Choroid plexus epithelial cell (primary cell): ENCODE measurements at regions not wholly inside any gene's neighbourhood (a gene's known extent, or its start where the extent isn't known, plus 50 kb on each side); places are given as distances from the start of the nearest gene placed in this dataset.
A peak's percentile ranks its signal among the peaks of the same experiment; 100 is the strongest.

Experiments used
- DNase-seq: peaks from one replicate; pipeline ENCODE4 v3.0.0-alpha.2; 2010; ENCODE audit warnings: low read depth
- H3K4me3 ChIP-seq: 2 replicates; pipeline ENCODE4 v1.5.1; 2011; ENCODE audit warnings: low read depth, mild to moderate bottlenecking, control low read depth, low read length, moderate library complexity
- TF ChIP-seq, protein P1 (sequence below): conservative IDR thresholded peaks from 2 replicates; pipeline ENCODE4 v1.5.1; 2011; ENCODE audit warnings: low read depth, mild to moderate bottlenecking, control low read depth, inconsistent platforms, low read length, moderate library complexity

DNA sequence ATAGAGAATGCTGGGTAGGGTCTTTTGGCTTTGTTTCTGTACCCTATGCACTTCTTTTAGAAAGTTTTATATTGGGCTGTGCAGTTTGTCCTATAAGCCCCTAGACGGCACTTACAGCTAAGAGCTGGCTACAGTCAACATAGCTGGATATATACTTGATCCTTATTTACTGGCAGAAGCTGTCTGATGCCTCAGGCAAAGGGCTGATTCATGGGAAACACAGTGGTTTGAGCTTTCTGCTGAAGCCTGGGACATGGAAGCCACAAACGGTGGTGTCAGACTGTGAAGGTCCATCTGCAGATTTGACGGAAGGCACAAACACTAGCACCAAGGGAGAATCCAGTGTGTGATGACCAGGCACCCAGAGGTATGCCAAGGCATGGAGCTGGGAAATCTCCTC, 608.4 kb downstream of the ANKRD50 start:
- TF ChIP-seq, protein P1, sequence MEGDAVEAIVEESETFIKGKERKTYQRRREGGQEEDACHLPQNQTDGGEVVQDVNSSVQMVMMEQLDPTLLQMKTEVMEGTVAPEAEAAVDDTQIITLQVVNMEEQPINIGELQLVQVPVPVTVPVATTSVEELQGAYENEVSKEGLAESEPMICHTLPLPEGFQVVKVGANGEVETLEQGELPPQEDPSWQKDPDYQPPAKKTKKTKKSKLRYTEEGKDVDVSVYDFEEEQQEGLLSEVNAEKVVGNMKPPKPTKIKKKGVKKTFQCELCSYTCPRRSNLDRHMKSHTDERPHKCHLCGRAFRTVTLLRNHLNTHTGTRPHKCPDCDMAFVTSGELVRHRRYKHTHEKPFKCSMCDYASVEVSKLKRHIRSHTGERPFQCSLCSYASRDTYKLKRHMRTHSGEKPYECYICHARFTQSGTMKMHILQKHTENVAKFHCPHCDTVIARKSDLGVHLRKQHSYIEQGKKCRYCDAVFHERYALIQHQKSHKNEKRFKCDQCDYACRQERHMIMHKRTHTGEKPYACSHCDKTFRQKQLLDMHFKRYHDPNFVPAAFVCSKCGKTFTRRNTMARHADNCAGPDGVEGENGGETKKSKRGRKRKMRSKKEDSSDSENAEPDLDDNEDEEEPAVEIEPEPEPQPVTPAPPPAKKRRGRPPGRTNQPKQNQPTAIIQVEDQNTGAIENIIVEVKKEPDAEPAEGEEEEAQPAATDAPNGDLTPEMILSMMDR, result no peak
- no peak overlapping the region for H3K4me3 ChIP-seq
- DNase-seq, result no peak

DNA sequence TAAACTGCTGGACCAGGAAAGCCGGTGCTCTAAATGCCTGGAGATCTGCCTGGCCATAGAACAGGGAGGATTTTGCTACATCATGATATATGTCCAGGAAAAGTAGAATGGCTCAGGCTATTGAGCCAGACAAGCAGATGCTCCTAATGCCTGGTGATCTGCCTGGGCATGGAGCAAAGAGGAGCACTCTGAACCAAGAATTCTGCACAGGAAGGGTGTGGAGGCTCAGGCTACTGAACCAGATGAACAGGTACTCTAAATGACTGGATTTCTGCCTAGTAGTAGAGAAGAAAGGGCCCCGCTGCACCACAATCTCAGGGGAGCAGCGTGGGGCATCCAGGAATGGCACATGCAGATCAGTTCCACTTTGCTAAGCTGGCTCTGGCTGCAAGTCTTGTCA, 607.9 kb downstream of the ANKRD50 start:
- no peak overlapping the region for H3K4me3 ChIP-seq
- TF ChIP-seq, protein P1, result no peak
- no peak for DNase-seq

DNA sequence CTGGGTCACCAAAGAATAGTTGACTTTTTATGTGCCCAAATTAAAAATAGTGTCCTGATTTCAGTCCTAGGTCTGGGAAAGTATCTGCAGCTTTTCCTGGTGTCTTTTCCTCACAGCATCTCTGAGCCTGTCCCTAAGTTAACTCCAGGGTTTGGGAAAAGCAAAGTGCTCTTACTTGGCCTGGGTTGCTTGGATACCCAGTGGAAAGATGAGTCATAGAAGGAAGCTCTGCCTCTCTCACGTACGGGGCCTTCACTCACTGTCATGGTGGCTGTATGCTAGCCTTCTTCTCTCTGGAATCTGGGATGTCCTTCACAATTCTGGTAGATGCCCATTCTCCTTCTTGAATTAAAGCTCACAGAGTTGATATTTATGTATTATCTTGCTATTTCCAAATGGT, 607.3 kb downstream of the ANKRD50 start:
- DNase-seq, result peak; percentile 30
- no peak overlapping the region for H3K4me3 ChIP-seq
- TF ChIP-seq, protein P1, result no peak

DNA sequence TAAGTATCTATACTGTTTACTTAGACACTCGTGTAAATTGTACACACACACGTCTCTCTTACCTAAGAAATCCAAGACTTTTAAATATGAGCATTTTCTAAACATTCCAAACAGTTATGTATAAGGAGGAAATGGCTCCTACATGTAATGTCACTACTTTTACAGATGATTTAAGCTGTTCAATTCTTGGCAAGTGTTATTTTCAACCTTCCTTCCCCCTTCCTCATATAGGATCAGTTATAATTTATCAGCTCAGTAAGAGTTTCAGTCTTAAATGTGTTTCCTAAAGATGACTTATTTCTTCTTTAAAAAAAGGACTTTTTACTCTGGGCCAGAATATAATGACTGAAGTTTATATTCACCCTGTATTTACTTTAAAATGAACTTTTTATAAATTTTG, 601.1 kb downstream of the ANKRD50 start:
- H3K4me3 ChIP-seq, result no peak overlapping the region
- TF ChIP-seq, protein P1, result no peak
- no peak for DNase-seq

DNA sequence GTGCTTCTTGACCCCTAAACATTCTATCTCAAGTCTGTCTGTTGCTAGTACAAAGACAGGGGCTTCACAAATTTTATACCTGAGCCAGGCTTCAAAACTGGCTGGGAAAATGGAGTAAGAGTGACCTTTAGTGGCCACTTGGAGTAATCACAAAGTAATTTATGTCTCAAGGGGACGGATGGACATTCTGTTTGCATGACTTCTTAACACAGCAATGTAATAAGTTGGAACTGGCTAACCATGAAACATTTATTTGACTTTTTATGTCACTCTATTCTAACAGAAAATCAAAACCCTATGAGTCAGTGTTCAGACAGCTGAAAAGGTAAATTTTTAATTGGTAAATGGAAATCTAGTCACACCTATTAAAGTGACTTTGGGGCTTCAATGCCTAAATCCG, 600.6 kb downstream of the ANKRD50 start:
- TF ChIP-seq, protein P1, result peak; percentile 73
- DNase-seq, result peak; percentile 95
- no peak overlapping the region for H3K4me3 ChIP-seq

DNA sequence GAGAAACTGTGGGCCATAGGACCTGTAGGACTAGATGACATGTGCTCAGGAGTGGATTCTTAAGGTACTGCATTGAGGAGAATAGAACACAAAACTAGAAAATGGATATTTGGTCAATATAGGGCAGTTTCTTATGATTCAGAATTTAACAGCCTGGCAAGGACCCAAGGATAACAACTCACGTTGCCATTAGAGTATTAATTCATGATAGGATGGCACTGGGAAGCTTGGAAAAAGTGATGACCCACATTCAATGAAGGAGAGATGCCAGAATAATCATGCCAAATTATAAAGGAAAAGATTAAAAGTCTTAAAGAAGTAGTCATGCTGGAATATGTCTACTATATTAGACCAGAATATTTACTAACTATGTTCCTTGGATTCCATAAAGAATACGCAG, 594.5 kb downstream of the ANKRD50 start:
- no peak for DNase-seq
- no peak overlapping the region for H3K4me3 ChIP-seq
- TF ChIP-seq, protein P1, result no peak

DNA sequence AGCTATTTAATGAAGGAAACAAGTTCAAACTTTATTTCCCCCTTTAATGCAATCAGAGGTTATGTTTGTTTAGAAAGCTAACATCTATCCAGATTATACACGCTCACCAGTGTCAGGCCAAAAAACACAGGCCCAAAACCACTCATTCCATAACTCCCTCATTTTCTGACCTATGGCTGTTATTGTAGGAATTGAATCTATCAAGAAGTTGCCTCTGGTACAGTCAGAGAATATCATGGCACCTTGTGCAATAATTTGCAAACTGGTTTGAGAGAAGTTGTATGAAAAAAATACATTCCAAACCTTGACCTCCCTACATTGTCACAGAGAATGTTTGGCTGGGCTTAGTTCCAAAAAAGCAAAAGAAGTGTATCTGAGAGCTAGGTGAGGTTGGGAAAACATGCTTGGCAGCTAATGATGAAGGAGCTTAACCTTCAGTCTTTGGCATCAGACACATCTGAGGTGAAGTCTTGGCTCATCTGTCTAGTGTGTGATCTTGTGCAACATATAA, 591.0 kb downstream of the ANKRD50 start:
- DNase-seq, result peak; percentile 96
- TF ChIP-seq, protein P1, result no peak
- no peak overlapping the region for H3K4me3 ChIP-seq
